GM10266 (cell line): ENCODE measurements at regions not wholly inside any gene's neighbourhood (a gene's known extent, or its start where the extent isn't known, plus 50 kb on each side); places are given as distances from the start of the nearest gene placed in this dataset.

Source experiments
- DNase-seq: peaks from one replicate; pipeline ENCODE4 v3.0.0; 2012; ENCODE audit errors: extremely low spot score
- CTCF ChIP-seq: IDR thresholded peaks from 2 replicates; pipeline ENCODE4 v1.5.1; 2012; ENCODE audit warnings: mild to moderate bottlenecking, low read depth; ENCODE audit not compliant: control insufficient read depth, insufficient read depth; ENCODE audit errors: missing control alignments

DNA sequence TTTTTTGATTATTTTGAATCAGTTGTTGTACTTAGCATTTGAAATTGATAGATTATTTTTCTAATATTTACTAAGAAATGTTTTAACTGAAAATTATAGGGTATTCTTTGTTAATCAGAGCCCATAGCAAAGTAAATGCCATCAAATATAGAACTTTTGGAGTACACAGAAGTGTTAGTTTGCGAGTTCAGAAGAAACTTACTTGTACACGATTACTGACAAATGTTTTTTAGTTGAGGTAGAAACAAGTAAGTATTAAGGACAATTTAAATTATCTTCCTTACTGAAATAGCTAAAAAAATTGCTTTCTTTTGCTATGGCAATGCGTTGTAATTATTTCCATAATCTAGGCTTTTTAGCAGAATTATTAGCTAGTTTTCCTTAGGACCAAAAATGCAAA is 692.2 kb downstream of the USP25 start:
- no peak for DNase-seq
- TF ChIP-seq CTCF: no peak

DNA sequence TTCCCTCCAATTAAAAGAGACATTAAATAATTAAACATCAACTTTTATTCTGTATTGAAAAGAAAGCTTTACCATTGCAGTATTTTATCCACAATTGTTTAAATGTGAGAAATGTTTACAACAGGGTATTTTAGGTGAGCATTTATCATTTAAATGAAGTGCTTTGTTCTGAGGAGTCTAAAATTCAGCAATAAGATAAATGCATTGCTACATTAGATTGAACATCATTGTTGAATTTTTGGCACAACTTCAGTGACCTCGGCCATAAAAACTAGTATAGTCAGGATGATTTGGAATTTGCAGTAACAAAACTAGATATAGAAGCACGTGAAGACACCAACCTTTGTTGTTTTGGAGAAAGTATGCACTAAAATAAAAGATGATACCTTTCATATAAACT is 692.9 kb downstream of the USP25 start:
- no peak for DNase-seq
- TF ChIP-seq CTCF: no peak

GRCh38 chr21:16423921-16424320 is 694.1 kb downstream of the USP25 start:
- TF ChIP-seq CTCF: no peak
- no peak for DNase-seq

- TF ChIP-seq CTCF: no peak
- DNase-seq: no peak
Measured at GRCh38 chr21:16424331-16424751, 694.6 kb downstream of the USP25 start.

- DNase-seq: no peak
- TF ChIP-seq CTCF: no peak
Measured at GRCh38 chr21:16425376-16425775, 695.6 kb downstream of the USP25 start.

DNA sequence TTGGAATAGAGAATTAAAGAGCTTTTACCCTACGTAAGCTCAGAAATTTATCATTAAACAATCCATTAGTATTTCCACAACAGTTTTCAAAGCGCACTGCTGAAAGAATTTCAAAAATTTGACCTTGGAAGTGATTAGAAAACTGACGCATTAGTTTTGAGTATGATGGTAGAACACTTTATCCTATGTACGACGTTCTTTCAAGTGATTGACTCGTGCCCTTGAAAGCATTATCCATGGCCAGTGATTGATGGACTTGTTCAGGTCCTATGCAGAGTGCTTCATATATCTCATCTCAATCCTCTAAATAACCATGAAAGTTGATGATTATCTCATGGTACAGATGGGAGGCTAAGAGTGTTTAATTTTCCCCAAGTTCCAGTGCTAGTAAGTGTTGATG is 697.2 kb downstream of the USP25 start:
- DNase-seq: no peak
- no peak for TF ChIP-seq CTCF

DNA sequence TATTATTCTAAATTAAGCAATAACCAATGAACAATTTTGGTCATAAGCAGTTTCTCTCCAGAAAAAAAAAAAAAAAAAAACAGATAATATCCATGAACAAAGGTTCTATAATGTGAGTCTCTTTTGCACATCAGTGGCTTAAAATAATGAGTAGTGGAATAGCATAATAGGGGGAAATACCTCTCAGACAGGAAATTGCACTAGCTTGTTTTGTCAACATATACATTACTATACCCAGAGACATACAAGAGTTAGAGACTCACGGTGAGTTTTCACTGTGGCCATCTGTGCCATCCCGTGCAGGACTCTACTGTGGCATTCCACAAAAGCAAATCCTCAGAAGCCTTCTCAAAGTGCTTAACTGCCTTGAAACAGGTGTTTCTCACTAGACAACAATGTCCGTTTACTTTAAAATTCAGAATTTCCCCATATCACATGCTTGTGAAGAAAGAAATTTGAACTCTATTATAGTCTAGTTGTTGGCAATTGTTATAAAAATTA is 697.9 kb downstream of the USP25 start:
- TF ChIP-seq CTCF: no peak
- no peak for DNase-seq
